Heart left ventricle (tissue), 16 donors: ENCODE measurements at regions not wholly inside any gene's neighbourhood (a gene's known extent, or its start where the extent isn't known, plus 50 kb on each side); places are given as distances from the start of the nearest gene placed in this dataset.
"Not testable (repeated sequence)": the region's sequence is repeated elsewhere in the genome, so short reads cannot be mapped to it uniquely, and the experiment has no call there.

Experiments
- ATAC-seq, 4 donors: fragments of 200-7000 bp; cut with Tn5 transposase; one replicate each; pipeline ENCODE4 v1.9.1; 2020 to 2022; ENCODE audit warnings: moderate library complexity in 4 of 4, mild to moderate bottlenecking in 3 of 4, moderate number of reproducible peaks in 1 of 4
- DNase-seq, 5 donors: peaks; one replicate each; pipeline ENCODE4 v3.0.0-alpha.2; 2020
- H3K27ac ChIP-seq, 12 donors: fragments of 200-600 bp; sonication (generic) in 4 of 12; one replicate each; pipeline versions ENCODE4 v1.5.0 to v1.8.0; 2016 to 2022; ENCODE audit warnings: mild to moderate bottlenecking in 2 of 12
- H3K27me3 ChIP-seq, 9 donors: fragments of 200-600 bp; sonication (generic) in 2 of 9; one replicate each; pipeline versions ENCODE4 v1.5.1 to v1.8.0; 2016 to 2022; ENCODE audit warnings: mild to moderate bottlenecking in 3 of 9
- H3K36me3 ChIP-seq, 9 donors: fragments of 200-600 bp; sonication (generic) in 2 of 9; one replicate each; pipeline versions ENCODE4 v1.5.0 to v1.8.0; 2018 to 2022; ENCODE audit warnings: mild to moderate bottlenecking in 2 of 9
- H3K4me1 ChIP-seq, 12 donors: fragments of 200-600 bp; sonication (generic) in 4 of 12; one replicate each; pipeline versions ENCODE4 v1.5.0 to v1.8.0; 2016 to 2022; ENCODE audit warnings: mild to moderate bottlenecking in 3 of 12
- H3K4me3 ChIP-seq, 12 donors: fragments of 200-600 bp; sonication (generic) in 4 of 12; one replicate each; pipeline versions ENCODE4 v1.5.0 to v1.8.0; 2017 to 2022; ENCODE audit warnings: mild to moderate bottlenecking in 9 of 12, moderate library complexity in 4 of 12
- H3K9me3 ChIP-seq, 12 donors: fragments of 200-600 bp; sonication (generic) in 4 of 12; one replicate each; pipeline versions ENCODE4 v1.5.0 to v1.8.0; 2016 to 2022; ENCODE audit warnings: mild to moderate bottlenecking in 1 of 12
- CTCF ChIP-seq, 12 donors: fragments of 200-600 bp; sonication (generic) in 4 of 12; IDR thresholded peaks; one replicate each; pipeline versions ENCODE4 v1.5.0 to v1.8.0; 2018 to 2022; ENCODE audit warnings: antibody characterized with exemption in 12 of 12, mild to moderate bottlenecking in 5 of 12
- POLR2A ChIP-seq, 2 donors: fragments of 450-650 bp; IDR thresholded peaks; one replicate each; pipeline ENCODE4 v1.6.1; 2017; ENCODE audit warnings: antibody characterized with exemption in 2 of 2, mild to moderate bottlenecking in 2 of 2, moderate library complexity in 2 of 2
- whole genome bisulfite sequencing, 4 donors: extraction: QIAGEN DNeasy Blood & Tissue Kit in 2 of 4; methylation state at CpG; one replicate each; pipeline versions ENCODE4 v1.1.5 to v1.1.7; 2013 to 2018; 5-methylcytosine and 5-hydroxymethylcytosine counted together
- intact Hi-C, 10 donors: fragments of 100-400 bp; cut with DNase I; formaldehyde crosslinking; loops; one replicate each; pipeline versions ENCODE4 v1.11.1 to v1.14.2; 2022
- donor health status: ischemic (EF 13 %, LVEDD 7.1; RV severe dilation, severe dysfunction).
- donor health status: healthy with polysubstance abuse.
- donor health status: DM: no; HTN: yes; CAD: no.
- donor health status: DM: no; HTN: no; CAD: no.
- donor health status: ischemic (EF 25% LVEDD 6.9; RV normal size, moderate dysfunction).
- donor health status: ischemic (EF 25% LVEDD 5.7; RV mildly dilated, moderate dysfunction).
- donor health status: healthy.
- donor health status: DM: yes; HTN: yes; CAD: no.
- donor health status: ischemic (EF 35%, LVEDD 5.7; RV mildly dilated, moderate dysfunction).
- donor health status: nonischemic (EF 11% LVEDD 7.7; RV severe dilation, severe dysfunction).
- donor health status: DM: yes; HTN: yes; CAD: no.
- donor health status: PGD.
- donor health status: ischemic (EF 29% LVEDD 5.4; RV normal size, mild dysfunction).
- donor health status: nonischemic (EF 23%, LVEDD 6.1; RV moderate dilation, normal function).

- intact Hi-C loops: loop anchor here in 1 of 10 donors (10.0 kb wide), 1 partner anchor 64 kb away; no protein-coding TSS in a partner anchor
- 93 to 96% (median 95%) methylated on average over 4 of the region's 4 CpGs for WGBS, 4 donors
- TF ChIP-seq POLR2A (IDR thresholded peaks at IDR 0.05) (no peak), CTCF (IDR thresholded peaks at IDR 0.05) (no peak)
- no peak for ATAC-seq
- H3K9me3 ChIP-seq: no peaks in the 10 kb centered on the region
- no peak overlapping the region for H3K27ac ChIP-seq
- peaks cover 0 to 3% (median 0%) of the 10 kb centered on the region in 12 donors for H3K4me1 ChIP-seq
- no peak overlapping the region for H3K4me3 ChIP-seq
- no peaks in the 10 kb centered on the region for H3K36me3 ChIP-seq
- no peaks in the 10 kb centered on the region for H3K27me3 ChIP-seq
- DNase-seq: no peak
Measured at GRCh38 chr18:43970656-43971055, 693.4 kb upstream of the SYT4 start.

GRCh38 chr18:43978174-43978573, 700.9 kb upstream of the SYT4 start:
- 65 to 79% (median 74%) methylated on average over 4 of the region's 4 CpGs for WGBS, 4 donors
- no peaks in the 10 kb centered on the region for H3K36me3 ChIP-seq
- H3K27me3 ChIP-seq: no peaks in the 10 kb centered on the region
- no peak for DNase-seq
- H3K27ac ChIP-seq: no peak overlapping the region
- peaks cover 0 to 3% (median 0%) of the 10 kb centered on the region in 12 donors for H3K4me1 ChIP-seq
- ATAC-seq: no peak
- intact Hi-C loops: loop anchor here in 1 of 10 donors (10.0 kb wide), 1 partner anchor 57 kb away; no protein-coding TSS in a partner anchor
- no peak for TF ChIP-seq CTCF (IDR thresholded peaks at IDR 0.05)
- TF ChIP-seq POLR2A (IDR thresholded peaks at IDR 0.05): no peak
- no peaks in the 10 kb centered on the region for H3K9me3 ChIP-seq
- H3K4me3 ChIP-seq: no peak overlapping the region

GRCh38 chr18:43982582-43982981, 698.1 kb upstream of the SETBP1 start:
- no peaks in the 10 kb centered on the region for H3K36me3 ChIP-seq
- intact Hi-C loops: no loop called here
- H3K4me3 ChIP-seq: no peak overlapping the region
- peaks cover 0 to 4% (median 0%) of the 10 kb centered on the region in 12 donors for H3K9me3 ChIP-seq
- H3K4me1 ChIP-seq: no peaks in the 10 kb centered on the region
- no peak for DNase-seq
- WGBS, 4 donors: 82 to 92% (median 85%) methylated on average over 4 of the region's 4 CpGs
- TF ChIP-seq CTCF (IDR thresholded peaks at IDR 0.05) (no peak), POLR2A (IDR thresholded peaks at IDR 0.05) (no peak)
- H3K27me3 ChIP-seq: no peaks in the 10 kb centered on the region
- H3K27ac ChIP-seq: no peak overlapping the region
- ATAC-seq: no peak

GRCh38 chr18:43987061-43987460, 693.6 kb upstream of the SETBP1 start:
- H3K27ac ChIP-seq, H3K4me1 ChIP-seq, H3K27me3 ChIP-seq, H3K36me3 ChIP-seq, intact Hi-C loops, ATAC-seq, DNase-seq, H3K4me3 ChIP-seq: not testable (repeated sequence)
- peaks cover 0 to 31% (median 0%) of the 10 kb centered on the region in 12 donors for H3K9me3 ChIP-seq
- 68 to 78% (median 76%) methylated on average over 4 of the region's 4 CpGs for WGBS, 4 donors

- peaks cover 0 to 28% (median 0%) of the 10 kb centered on the region in 12 donors for H3K9me3 ChIP-seq
- TF ChIP-seq CTCF (IDR thresholded peaks at IDR 0.05): no peak
- no peak for TF ChIP-seq POLR2A (IDR thresholded peaks at IDR 0.05)
- H3K27me3 ChIP-seq: no peaks in the 10 kb centered on the region
- H3K4me3 ChIP-seq: no peak overlapping the region
- no peak for DNase-seq
- H3K27ac ChIP-seq: no peak overlapping the region
- intact Hi-C loops: no loop called here
- no peaks in the 10 kb centered on the region for H3K36me3 ChIP-seq
- ATAC-seq: no peak
- 29 to 67% (median 56%) methylated on average over 1 of the region's 1 CpG for WGBS, 4 donors
- H3K4me1 ChIP-seq: no peaks in the 10 kb centered on the region
Measured at GRCh38 chr18:43992741-43993140, 687.9 kb upstream of the SETBP1 start.
